Omental fat pad (tissue), 3 donors: ENCODE measurements at regions not wholly inside any gene's neighbourhood (a gene's known extent, or its start where the extent isn't known, plus 50 kb on each side); places are given as distances from the start of the nearest gene placed in this dataset.

Experiments
- ATAC-seq: fragments of 150-250 bp; one replicate; pipeline ENCODE4 v1.9.1; 2016; ENCODE audit warnings: mild to moderate bottlenecking, moderate library complexity; ENCODE audit not compliant: low FRiP score
- DNase-seq: peaks from one replicate; pipeline ENCODE4 v3.0.0-alpha.2; 2019; ENCODE audit warnings: low spot score
- TF ChIP-seq, protein P1 (sequence below), 3 donors: fragments of 450-650 bp; IDR thresholded peaks; one replicate each; pipeline ENCODE4 v1.5.1; 2016 to 2017; ENCODE audit warnings: antibody characterized with exemption in 3 of 3, mild to moderate bottlenecking in 3 of 3, moderate library complexity in 2 of 3

DNA sequence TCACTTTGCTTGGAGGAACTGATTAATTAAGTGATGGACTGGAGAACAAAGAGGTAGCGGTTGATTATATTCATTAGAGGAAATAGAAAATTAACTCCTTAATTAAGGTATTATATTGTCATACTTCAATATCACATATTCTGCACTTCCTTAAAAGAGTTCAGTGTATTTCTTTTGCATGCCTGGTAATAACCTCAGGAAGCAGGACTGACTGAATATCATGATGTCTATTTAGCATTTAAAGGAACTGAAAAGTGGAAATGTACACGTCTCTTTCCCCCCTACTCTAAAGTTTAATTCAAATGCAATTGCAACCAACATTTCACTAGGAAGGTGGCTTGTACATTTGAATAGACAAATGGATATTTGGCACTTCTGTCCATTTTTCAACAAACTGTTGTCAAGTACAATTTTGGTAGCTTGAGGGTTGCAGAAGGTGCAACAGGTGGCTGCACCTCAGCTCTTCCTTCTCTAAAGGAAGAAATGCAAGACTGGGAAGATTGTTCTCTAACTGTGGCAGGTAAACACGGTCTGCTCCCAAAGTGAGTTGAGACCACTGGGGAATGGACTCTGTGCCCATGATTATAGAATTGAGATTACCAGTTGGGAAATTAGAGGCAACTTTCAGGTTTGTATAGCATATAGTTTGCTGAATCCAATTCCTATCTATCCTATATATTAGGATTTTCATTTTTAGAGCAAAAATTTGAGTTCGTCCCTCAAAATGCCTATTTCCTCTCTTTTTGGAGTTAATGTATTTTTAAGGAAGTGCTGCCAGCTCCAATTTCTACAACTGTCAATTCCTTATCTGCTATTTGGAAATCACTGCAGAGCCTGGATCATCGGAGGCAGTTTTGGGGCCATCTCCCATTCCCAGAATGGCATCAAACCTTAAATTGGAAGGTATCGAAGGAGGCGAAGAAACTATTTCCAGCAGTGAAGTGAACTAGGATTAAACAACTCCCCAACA is 98.9 kb upstream of the TAF11L2 start:
- ATAC-seq, result no peak
- TF ChIP-seq, protein P1, sequence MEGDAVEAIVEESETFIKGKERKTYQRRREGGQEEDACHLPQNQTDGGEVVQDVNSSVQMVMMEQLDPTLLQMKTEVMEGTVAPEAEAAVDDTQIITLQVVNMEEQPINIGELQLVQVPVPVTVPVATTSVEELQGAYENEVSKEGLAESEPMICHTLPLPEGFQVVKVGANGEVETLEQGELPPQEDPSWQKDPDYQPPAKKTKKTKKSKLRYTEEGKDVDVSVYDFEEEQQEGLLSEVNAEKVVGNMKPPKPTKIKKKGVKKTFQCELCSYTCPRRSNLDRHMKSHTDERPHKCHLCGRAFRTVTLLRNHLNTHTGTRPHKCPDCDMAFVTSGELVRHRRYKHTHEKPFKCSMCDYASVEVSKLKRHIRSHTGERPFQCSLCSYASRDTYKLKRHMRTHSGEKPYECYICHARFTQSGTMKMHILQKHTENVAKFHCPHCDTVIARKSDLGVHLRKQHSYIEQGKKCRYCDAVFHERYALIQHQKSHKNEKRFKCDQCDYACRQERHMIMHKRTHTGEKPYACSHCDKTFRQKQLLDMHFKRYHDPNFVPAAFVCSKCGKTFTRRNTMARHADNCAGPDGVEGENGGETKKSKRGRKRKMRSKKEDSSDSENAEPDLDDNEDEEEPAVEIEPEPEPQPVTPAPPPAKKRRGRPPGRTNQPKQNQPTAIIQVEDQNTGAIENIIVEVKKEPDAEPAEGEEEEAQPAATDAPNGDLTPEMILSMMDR (IDR thresholded peaks at IDR 0.05), result no peak

DNA sequence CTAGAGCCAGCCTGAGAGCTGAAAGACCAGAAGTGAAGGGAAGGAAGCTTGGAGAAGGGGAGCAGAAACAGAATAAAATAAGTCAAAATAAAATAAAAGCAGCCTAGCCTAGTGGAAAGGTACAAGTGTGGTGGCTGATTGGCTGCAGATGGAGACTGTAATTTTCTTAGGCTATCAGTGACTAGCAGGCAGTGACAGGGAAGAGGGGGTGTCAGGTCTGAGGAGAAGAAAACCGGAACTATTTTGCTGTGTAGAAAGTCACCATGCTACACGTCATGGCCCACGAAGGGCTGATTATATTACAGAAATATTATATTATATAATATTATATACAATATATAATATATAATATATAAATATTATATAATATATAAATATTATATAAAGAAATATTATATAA is 98.1 kb upstream of the TAF11L2 start:
- no peak for ATAC-seq
- no peak for DNase-seq
- TF ChIP-seq, protein P1 (IDR thresholded peaks at IDR 0.05), result no peak

More for the DNA sequence above, 98.9 kb upstream of the TAF11L2 start:
- DNase-seq, result no peak

DNA sequence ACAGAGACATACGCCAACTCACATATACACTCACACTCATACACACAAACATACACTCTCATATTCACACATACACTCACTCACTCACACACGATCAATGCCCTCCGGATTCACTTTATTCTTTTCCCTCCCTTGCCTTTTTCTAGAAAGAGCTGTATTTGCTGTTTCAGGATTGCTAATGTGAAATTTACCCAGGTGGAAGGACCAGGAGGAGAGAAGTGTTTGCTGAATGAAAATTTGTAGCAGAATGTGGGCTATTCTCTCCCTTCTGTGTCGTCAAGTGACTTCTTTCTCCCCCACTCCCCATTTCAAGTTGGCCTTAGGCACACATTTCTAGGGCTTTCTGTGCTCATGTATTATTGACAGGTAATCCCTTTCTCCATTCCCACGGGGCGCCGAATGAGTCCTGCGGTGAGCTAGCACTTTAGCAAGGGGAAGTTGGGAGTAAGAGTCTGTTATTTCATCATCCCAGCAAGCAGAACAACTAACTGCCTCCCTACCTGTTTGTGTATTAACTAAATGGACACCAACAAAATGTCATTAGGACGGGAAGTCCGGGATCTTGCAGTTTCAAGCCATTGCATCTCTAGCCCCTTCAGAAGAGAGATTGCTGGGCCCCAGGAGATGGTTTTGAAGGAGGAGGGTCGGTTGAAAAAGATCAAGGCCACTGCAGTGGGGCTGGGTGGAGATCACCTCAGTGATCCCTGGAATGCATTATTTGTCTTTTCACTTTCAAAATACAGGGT is 97.1 kb upstream of the TAF11L2 start:
- TF ChIP-seq, protein P1 (IDR thresholded peaks at IDR 0.05), result no peak
- no peak for ATAC-seq
- no peak for DNase-seq

DNA sequence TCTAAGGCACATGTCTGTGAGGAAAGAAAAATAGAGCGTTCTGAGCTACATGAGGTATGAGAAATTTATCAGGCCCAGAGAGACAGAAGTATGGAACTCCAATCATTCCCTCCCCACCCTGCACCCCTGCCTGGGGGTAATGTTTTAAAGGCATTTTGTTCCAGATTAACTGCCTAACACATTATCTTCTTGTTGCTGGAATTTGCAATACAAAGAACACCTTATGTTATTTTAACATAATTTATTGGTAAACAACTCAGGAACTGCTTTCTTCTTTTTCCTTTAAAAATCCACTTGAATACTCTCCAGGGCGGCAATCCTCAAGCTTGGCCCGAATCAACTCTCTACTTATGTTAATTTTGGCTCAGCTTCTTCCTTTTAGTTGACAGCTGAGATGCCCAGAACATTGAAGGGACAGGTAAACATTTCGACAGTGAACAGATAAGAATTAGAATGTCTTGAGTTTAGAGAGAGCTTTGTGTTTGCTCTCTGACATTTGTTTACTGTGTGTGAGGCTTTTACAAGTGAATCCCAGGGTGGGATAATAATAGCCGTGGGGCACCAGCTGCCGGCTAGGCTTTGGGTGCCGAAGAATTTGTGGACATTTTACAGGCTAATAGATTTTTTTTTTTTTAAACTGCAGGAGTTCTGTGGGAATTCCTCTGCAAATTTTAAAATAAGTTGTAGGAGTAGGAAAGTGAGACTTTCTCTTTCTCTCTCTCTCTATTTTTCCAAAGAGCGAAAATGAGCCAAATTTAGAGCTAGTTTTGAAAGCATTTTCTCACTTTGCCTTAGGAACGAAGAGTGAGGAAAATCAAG is 96.4 kb upstream of the TAF11L2 start:
- ATAC-seq (no peak), DNase-seq (no peak)

DNA sequence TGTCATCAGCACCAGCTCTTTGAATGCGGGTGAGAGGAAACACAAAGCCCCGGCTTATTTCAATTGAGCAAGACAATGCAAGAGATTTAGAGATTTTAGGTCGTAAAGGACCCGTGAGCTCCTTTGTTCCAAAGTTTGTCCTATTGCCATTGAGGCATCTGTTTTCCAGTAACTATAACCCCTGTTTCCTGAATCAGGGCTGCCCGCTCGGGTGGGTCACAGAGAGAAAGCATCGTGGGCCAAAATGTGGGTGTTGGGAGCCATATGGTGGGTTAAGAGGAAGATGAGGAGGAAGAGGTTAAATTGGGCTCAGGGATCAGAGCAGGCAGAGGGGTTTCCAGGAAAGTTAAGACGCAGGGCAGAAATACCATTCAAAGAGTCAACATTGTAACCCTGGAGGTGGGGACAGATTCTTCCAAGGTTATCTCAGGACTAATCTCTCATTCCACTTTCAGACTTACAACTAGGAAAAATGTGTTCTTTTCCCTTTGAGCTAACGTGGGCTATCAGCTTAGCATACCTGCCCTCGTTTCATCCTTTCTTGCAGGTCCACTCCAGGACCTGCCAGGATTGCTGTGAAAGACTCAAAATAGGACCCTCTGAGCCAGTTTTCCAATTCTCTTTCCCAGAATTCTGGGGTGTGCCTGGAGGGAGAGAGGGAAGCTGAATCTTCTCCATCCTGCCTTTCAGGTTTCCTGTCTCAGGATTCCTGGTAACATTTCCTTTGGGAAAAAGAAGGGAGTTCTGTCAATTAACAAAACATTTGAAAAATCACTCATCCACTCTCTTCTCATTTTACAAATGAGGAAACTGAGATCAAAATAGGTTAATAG is 95.5 kb upstream of the TAF11L2 start:
- TF ChIP-seq, protein P1 (IDR thresholded peaks at IDR 0.05), result no peak
- no peak for ATAC-seq
- DNase-seq, result no peak

More for the DNA sequence above, 96.4 kb upstream of the TAF11L2 start:
- TF ChIP-seq, protein P1 (IDR thresholded peaks at IDR 0.05), result no peak
